Kidney (tissue), 13 donors: ENCODE measurements at regions not wholly inside any gene's neighbourhood (a gene's known extent, or its start where the extent isn't known, plus 50 kb on each side); places are given as distances from the start of the nearest gene placed in this dataset.

Experiments used
- DNase-seq, 5 donors: peaks; one replicate each; pipeline ENCODE4 v3.0.0-alpha.2; 2013 to 2020
- FAIRE-seq: peaks from 2 replicates; lab custom pipeline; 2012; peaks lifted over from hg19 to GRCh38; lab: Jason Lieb, UNC
- H3K27ac ChIP-seq, 2 donors: one replicate each; pipeline ENCODE4 v1.7.0; 2013; ENCODE audit warnings: low read depth in 2 of 2, low read length in 2 of 2, inconsistent platforms in 1 of 2
- H3K27me3 ChIP-seq: one replicate; pipeline ENCODE4 v1.7.1; 2013; ENCODE audit warnings: low read length, inconsistent platforms; ENCODE audit not compliant: control insufficient read depth, insufficient read depth
- H3K36me3 ChIP-seq, 3 donors: one replicate each; pipeline versions ENCODE4 v1.7.0 to v1.7.1; 2013; ENCODE audit warnings: low read length in 3 of 3, control low read depth in 1 of 3, inconsistent platforms in 1 of 3; ENCODE audit not compliant: insufficient read depth in 3 of 3, control insufficient read depth in 2 of 3
- H3K4me1 ChIP-seq, 3 donors: one replicate each; pipeline versions ENCODE4 v1.7.0 to v1.7.1; 2013; ENCODE audit warnings: low read length in 3 of 3, inconsistent platforms in 1 of 3, low read depth in 1 of 3; ENCODE audit not compliant: control insufficient read depth in 2 of 3, insufficient read depth in 2 of 3
- H3K4me3 ChIP-seq, 3 donors: one replicate each; pipeline versions ENCODE4 v1.7.0 to v1.8.1; 2013; ENCODE audit warnings: low read length in 3 of 3, control low read depth in 1 of 3, inconsistent platforms in 1 of 3
- H3K9ac ChIP-seq, 3 donors: one replicate each; pipeline versions ENCODE4 v1.7.0 to v1.7.1; 2013; ENCODE audit warnings: low read length in 3 of 3, control low read depth in 1 of 3, inconsistent platforms in 1 of 3
- H3K9me3 ChIP-seq, 3 donors: one replicate each; pipeline versions ENCODE4 v1.7.0 to v1.7.1; 2013; ENCODE audit warnings: low read length in 3 of 3, control low read depth in 1 of 3, inconsistent platforms in 1 of 3; ENCODE audit not compliant: control insufficient read depth in 2 of 3, insufficient read depth in 1 of 3
- intact Hi-C: fragments of 100-400 bp; cut with DNase I; formaldehyde crosslinking; loops from one replicate; pipeline ENCODE4 v1.11.1; 2022
- TF ChIP-seq, protein P1 (sequence below): IDR thresholded peaks from 3 replicates; pipeline ENCODE4 v1.5.1; 2012; ENCODE audit warnings: mild to moderate bottlenecking, moderate library complexity, borderline replicate concordance; ENCODE audit not compliant: insufficient read depth; ENCODE audit errors: extremely low read depth
- donor health status: control.
- donor health status: control.
- donor health status: control.
- donor health status: control.
- donor health status: control.
- donor health status: DM: yes; HTN: yes; CAD: no.
- donor health status: Normal renal cell carcinoma (clear cell type).

DNA sequence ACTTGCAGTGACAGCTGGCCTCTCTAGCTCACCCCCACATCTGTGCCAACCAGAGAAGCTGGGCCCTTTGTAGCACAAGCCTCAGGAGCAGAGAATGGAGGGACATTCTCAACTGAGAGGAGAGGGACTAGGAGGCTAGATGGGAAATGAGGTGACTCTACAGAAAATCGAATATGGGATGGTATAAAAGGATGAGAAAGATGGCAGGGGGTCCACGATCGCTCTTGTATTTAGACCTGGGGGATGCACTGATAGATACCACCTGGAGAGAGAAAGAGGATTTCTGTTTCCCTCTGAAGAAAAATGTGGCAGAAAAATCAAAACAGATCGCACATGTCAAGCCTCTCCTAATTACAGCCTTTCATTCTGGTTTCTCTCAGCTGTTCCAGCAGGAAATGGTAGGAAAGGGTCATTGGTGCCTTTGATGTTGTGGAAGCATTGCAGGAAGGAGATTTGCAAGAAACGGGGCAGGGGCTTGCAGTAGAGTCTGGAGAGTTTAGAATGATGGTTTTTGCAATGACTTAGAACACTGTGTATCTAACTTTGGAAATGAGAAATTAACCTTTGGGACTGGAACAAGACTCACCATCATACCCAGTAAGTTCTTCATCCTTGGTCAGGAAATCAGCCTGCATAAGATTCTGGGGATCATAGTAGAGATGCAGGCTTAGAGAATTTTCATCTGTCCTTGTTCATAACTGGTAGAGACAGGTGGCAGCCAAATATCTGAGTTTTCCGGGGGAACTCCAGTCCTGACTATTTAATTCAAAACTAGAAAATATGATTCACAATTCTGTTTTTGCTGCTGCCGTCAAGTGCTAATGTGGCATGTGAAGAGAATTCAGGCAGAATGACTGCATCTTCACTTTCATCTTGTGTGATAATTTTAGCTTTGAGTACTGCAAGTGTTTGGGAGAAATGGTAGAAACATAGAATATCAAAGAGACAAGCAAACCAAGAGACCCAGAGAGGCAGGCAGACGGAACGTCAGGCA lies 98.8 kb downstream of the DAD1 start:
- Histone ChIP-seq H3K4me1 (peaks cover 0 to 4% (median 0%) of the 10 kb centered on the region in 3 donors), H3K9me3 (no peaks in the 10 kb centered on the region), H3K27me3 (no peaks in the 10 kb centered on the region), H3K9ac (no peak overlapping the region), H3K36me3 (no peaks in the 10 kb centered on the region), H3K4me3 (no peak overlapping the region), H3K27ac (no peak overlapping the region)
- no peak for FAIRE-seq
- intact Hi-C loops = no loop called here
- TF ChIP-seq, protein P1, sequence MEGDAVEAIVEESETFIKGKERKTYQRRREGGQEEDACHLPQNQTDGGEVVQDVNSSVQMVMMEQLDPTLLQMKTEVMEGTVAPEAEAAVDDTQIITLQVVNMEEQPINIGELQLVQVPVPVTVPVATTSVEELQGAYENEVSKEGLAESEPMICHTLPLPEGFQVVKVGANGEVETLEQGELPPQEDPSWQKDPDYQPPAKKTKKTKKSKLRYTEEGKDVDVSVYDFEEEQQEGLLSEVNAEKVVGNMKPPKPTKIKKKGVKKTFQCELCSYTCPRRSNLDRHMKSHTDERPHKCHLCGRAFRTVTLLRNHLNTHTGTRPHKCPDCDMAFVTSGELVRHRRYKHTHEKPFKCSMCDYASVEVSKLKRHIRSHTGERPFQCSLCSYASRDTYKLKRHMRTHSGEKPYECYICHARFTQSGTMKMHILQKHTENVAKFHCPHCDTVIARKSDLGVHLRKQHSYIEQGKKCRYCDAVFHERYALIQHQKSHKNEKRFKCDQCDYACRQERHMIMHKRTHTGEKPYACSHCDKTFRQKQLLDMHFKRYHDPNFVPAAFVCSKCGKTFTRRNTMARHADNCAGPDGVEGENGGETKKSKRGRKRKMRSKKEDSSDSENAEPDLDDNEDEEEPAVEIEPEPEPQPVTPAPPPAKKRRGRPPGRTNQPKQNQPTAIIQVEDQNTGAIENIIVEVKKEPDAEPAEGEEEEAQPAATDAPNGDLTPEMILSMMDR = no peak
- DNase-seq = peak in 1 of 5 donors; percentile 69

DNA sequence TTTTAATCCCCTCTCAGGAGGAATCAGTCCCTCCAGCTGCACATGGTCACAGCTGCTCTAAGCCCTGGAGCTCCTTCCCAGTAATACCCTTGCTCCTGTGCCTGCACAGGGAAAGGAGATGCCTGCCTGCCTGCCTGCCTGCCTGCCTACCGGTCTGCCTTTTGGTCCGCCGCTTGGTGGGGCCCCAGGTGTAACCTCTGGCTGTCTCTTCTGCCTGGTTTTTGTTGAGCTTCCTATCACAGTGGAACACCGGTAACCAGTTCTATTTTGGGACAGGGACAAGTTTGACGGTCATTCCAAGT lies 99.8 kb downstream of the DAD1 start:
- TF ChIP-seq, protein P1 = no peak

DNA sequence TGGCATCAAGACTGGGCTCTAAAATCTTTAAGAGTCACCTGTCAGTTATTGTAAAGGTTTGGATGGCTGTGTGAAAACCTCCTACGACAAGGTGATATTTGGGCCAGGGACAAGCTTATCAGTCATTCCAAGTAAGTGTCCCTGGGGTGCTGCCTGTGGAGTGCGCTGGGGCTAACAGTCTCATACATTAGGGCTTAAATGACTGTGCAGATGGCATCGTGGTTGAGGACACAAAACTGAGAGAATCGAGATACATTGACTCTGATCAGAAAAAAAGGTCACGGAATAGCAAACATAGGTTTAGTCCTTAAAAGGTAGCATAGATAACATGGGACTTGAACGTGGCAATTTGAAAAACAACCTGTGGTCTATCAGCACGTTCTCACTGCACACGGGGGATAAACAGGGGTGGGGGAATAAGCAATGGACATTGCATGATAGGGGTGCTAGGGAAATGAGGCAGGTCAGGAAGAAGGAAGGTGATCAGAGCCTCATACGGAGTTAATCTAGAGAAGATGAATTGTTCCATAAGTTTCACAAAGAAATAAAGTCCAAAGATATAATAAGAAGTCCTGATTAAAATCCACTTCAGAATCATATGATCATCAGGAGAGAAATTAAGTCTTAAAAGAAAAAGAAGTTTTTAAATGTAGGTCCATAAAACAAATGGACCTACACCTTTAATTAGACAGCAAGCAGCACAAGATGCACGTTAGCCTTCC lies 100.3 kb downstream of the DAD1 start:
- H3K9ac ChIP-seq = no peak overlapping the region
- no peaks in the 10 kb centered on the region for H3K9me3 ChIP-seq
- no peaks in the 10 kb centered on the region for H3K36me3 ChIP-seq
- intact Hi-C loops = no loop called here
- H3K27me3 ChIP-seq = no peaks in the 10 kb centered on the region
- H3K4me3 ChIP-seq = no peak overlapping the region
- no peak overlapping the region for H3K27ac ChIP-seq
- FAIRE-seq (no peak), DNase-seq (no peak)
- TF ChIP-seq, protein P1 = no peak
- H3K4me1 ChIP-seq = peaks cover 0 to 2% (median 0%) of the 10 kb centered on the region in 3 donors

More for the DNA sequence above, 99.8 kb downstream of the DAD1 start:
- Histone ChIP-seq H3K4me3 (no peak overlapping the region), H3K36me3 (no peaks in the 10 kb centered on the region), H3K9me3 (no peaks in the 10 kb centered on the region), H3K4me1 (peaks cover 0 to 5% (median 0%) of the 10 kb centered on the region in 3 donors), H3K27ac (no peak overlapping the region), H3K27me3 (no peaks in the 10 kb centered on the region), H3K9ac (no peak overlapping the region)
- intact Hi-C loops = no loop called here
- DNase-seq = no peak
- no peak for FAIRE-seq
